Ascending aorta (tissue), 2 donors: ENCODE measurements at regions not wholly inside any gene's neighbourhood (a gene's known extent, or its start where the extent isn't known, plus 50 kb on each side); places are given as distances from the start of the nearest gene placed in this dataset.

Source experiments
- DNase-seq, 2 donors: peaks; one replicate each; pipeline ENCODE4 v3.0.0-alpha.2; 2019; ENCODE audit warnings: low spot score in 2 of 2
- H3K27ac ChIP-seq, 2 donors: fragments of 200-600 bp; sonication (generic); one replicate each; pipeline ENCODE4 v1.5.1; 2016 to 2017; ENCODE audit warnings: mild to moderate bottlenecking in 1 of 2
- H3K27me3 ChIP-seq: fragments of 200-600 bp; sonication (generic); one replicate; pipeline ENCODE4 v1.5.1; 2017
- H3K36me3 ChIP-seq, 2 donors: fragments of 200-600 bp; sonication (generic); one replicate each; pipeline ENCODE4 v1.5.1; 2016
- H3K4me1 ChIP-seq, 2 donors: fragments of 200-600 bp; sonication (generic); one replicate each; pipeline ENCODE4 v1.5.1; 2016 to 2017; ENCODE audit warnings: mild to moderate bottlenecking in 1 of 2
- H3K4me3 ChIP-seq, 2 donors: fragments of 200-600 bp; sonication (generic); one replicate each; pipeline ENCODE4 v1.5.1; 2016 to 2017; ENCODE audit warnings: mild to moderate bottlenecking in 1 of 2
- H3K9me3 ChIP-seq, 2 donors: fragments of 200-600 bp; sonication (generic); one replicate each; pipeline ENCODE4 v1.5.1; 2016
- intact Hi-C: fragments of 100-400 bp; cut with DNase I; formaldehyde crosslinking; loops from one replicate; pipeline ENCODE4 v1.15.1; 2023
- TF ChIP-seq, protein P1 (sequence below), 3 experiments: fragments of 200-600 bp in 2 of 3; fragments of 450-650 bp in 1 of 3; sonication (generic) in 2 of 3; IDR thresholded peaks; one replicate each; pipeline ENCODE4 v1.5.1; 2016 to 2019; ENCODE audit warnings: antibody characterized with exemption in 3 of 3, mild to moderate bottlenecking in 1 of 3, moderate library complexity in 1 of 3

GRCh38 chr3:8451696-8452095, 49.9 kb upstream of the LMCD1 start:
- Histone ChIP-seq H3K9me3 (no peaks in the 10 kb centered on the region), H3K27ac (peak overlapping the region; percentile 93 to 97), H3K36me3 (no peaks in the 10 kb centered on the region), H3K27me3 (no peaks in the 10 kb centered on the region), H3K4me3 (no peak overlapping the region), H3K4me1 (peaks cover 4 to 28% of the 10 kb centered on the region in 2 donors)
- intact Hi-C loops = no loop called here
- TF ChIP-seq, protein P1, sequence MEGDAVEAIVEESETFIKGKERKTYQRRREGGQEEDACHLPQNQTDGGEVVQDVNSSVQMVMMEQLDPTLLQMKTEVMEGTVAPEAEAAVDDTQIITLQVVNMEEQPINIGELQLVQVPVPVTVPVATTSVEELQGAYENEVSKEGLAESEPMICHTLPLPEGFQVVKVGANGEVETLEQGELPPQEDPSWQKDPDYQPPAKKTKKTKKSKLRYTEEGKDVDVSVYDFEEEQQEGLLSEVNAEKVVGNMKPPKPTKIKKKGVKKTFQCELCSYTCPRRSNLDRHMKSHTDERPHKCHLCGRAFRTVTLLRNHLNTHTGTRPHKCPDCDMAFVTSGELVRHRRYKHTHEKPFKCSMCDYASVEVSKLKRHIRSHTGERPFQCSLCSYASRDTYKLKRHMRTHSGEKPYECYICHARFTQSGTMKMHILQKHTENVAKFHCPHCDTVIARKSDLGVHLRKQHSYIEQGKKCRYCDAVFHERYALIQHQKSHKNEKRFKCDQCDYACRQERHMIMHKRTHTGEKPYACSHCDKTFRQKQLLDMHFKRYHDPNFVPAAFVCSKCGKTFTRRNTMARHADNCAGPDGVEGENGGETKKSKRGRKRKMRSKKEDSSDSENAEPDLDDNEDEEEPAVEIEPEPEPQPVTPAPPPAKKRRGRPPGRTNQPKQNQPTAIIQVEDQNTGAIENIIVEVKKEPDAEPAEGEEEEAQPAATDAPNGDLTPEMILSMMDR (IDR thresholded peaks at IDR 0.05) = no peak
- DNase-seq = no peak
